OCI-LY1 (cell line): ENCODE measurements at regions not wholly inside any gene's neighbourhood (a gene's known extent, or its start where the extent isn't known, plus 50 kb on each side); places are given as distances from the start of the nearest gene placed in this dataset.

Experiments used
- H2AFZ ChIP-seq: fragments of 200-600 bp; sonication (generic), shearing (Covaris generic); 2 replicates; pipeline ENCODE4 v1.6.0; 2014; ENCODE audit warnings: antibody characterized with exemption, mild to moderate bottlenecking, low read length
- H3F3A ChIP-seq: fragments of 200-600 bp; sonication (generic), shearing (Covaris generic); 2 replicates; pipeline ENCODE4 v1.6.0; 2014; ENCODE audit warnings: mild to moderate bottlenecking, antibody characterized with exemption, low read length, moderate library complexity; ENCODE audit not compliant: insufficient read depth
- H3K27ac ChIP-seq: fragments of 200-600 bp; sonication (generic); 2 replicates; pipeline ENCODE4 v1.5.1; 2014; ENCODE audit warnings: low read length, mixed run types, mild to moderate bottlenecking, low read depth; ENCODE audit not compliant: poor library complexity, severe bottlenecking
- H3K27me3 ChIP-seq: fragments of 200-600 bp; sonication (generic); 2 replicates; pipeline ENCODE4 v1.6.0; 2014; ENCODE audit warnings: antibody characterized with exemption, mild to moderate bottlenecking, low read length, moderate library complexity; ENCODE audit not compliant: insufficient read depth
- H3K36me3 ChIP-seq: fragments of 200-600 bp; sonication (generic); 2 replicates; pipeline ENCODE4 v1.6.1; 2014; ENCODE audit warnings: mild to moderate bottlenecking, antibody characterized with exemption, low read length, moderate library complexity, mixed read lengths; ENCODE audit not compliant: insufficient read depth
- H3K4me1 ChIP-seq: fragments of 200-600 bp; sonication (generic); 2 replicates; pipeline ENCODE4 v1.5.1; 2014; ENCODE audit warnings: mild to moderate bottlenecking, low read length, moderate library complexity; ENCODE audit not compliant: insufficient read depth, severe bottlenecking
- H3K4me2 ChIP-seq: fragments of 200-600 bp; sonication (generic), shearing (Covaris generic); 2 replicates; pipeline ENCODE4 v1.6.1; 2014; ENCODE audit warnings: low read length
- H3K4me3 ChIP-seq: fragments of 200-600 bp; sonication (generic); 2 replicates; pipeline ENCODE4 v1.5.1; 2014; ENCODE audit warnings: low read length, low read depth, mild to moderate bottlenecking, mixed read lengths; ENCODE audit not compliant: poor library complexity, severe bottlenecking
- H3K79me2 ChIP-seq: fragments of 200-600 bp; shearing (Covaris generic); 2 replicates; pipeline ENCODE4 v1.6.1; 2016; ENCODE audit warnings: mixed run types, low read length, mixed read lengths; ENCODE audit not compliant: insufficient read depth
- H3K9ac ChIP-seq: fragments of 200-600 bp; sonication (generic), shearing (Covaris generic); 2 replicates; pipeline ENCODE4 v1.6.1; 2014; ENCODE audit warnings: mild to moderate bottlenecking, low read length, mixed read lengths
- H3K9me2 ChIP-seq: fragments of 200-600 bp; sonication (generic), shearing (Covaris generic); 2 replicates; pipeline ENCODE4 v1.6.1; 2014; ENCODE audit warnings: low read depth, mild to moderate bottlenecking, low read length, mixed read lengths
- H3K9me3 ChIP-seq: fragments of 200-600 bp; shearing (Covaris generic); 2 replicates; pipeline ENCODE4 v1.6.1; 2014; ENCODE audit warnings: low read length, mixed read lengths
- H4K20me1 ChIP-seq: fragments of 200-600 bp; sonication (generic), shearing (Covaris generic); 2 replicates; pipeline ENCODE4 v1.6.0; 2016; ENCODE audit warnings: mild to moderate bottlenecking, low read length; ENCODE audit not compliant: insufficient read depth
- CTCF ChIP-seq: fragments of 200-600 bp; sonication (generic), shearing (Covaris generic); IDR thresholded peaks from 2 replicates; pipeline ENCODE4 v1.5.1; 2017; ENCODE audit warnings: mild to moderate bottlenecking, antibody characterized with exemption, low read length, moderate library complexity, mixed read lengths
- EZH2 ChIP-seq: fragments of 200-600 bp; sonication (generic), shearing (Covaris generic); IDR thresholded peaks from 2 replicates; pipeline ENCODE4 v1.8.0; 2017; ENCODE audit warnings: borderline replicate concordance, mixed run types, mild to moderate bottlenecking, antibody characterized with exemption, low read length, moderate library complexity, mixed read lengths

- Histone ChIP-seq H3K4me3 (no peak overlapping the region), H3K4me1 (no peaks in the 10 kb centered on the region), H3K9me2 (no peaks in the 10 kb centered on the region), H3K79me2 (no peaks in the 10 kb centered on the region), H3K36me3 (no peaks in the 10 kb centered on the region), H3K9me3 (no peaks in the 10 kb centered on the region), H3K27me3 (no peaks in the 10 kb centered on the region), H3K27ac (no peak overlapping the region), H4K20me1 (no peaks in the 10 kb centered on the region), H3K9ac (no peak overlapping the region), H2AFZ (no peak overlapping the region), H3F3A (no peaks in the 10 kb centered on the region), H3K4me2 (no peak overlapping the region)
- no peak for TF ChIP-seq EZH2
- no peak for TF ChIP-seq CTCF
These were observed 1391.3 kb downstream of the DSC3 start for GRCh38 chr18:29651122-29651680.

- no peak overlapping the region for H2AFZ ChIP-seq
- H3K9me3 ChIP-seq: no peaks in the 10 kb centered on the region
- no peaks in the 10 kb centered on the region for H3K4me1 ChIP-seq
- no peak overlapping the region for H3K27ac ChIP-seq
- H3K27me3 ChIP-seq: no peaks in the 10 kb centered on the region
- H3K4me2 ChIP-seq: no peak overlapping the region
- H3K36me3 ChIP-seq: no peaks in the 10 kb centered on the region
- no peaks in the 10 kb centered on the region for H3K9me2 ChIP-seq
- TF ChIP-seq EZH2 (no peak), CTCF (no peak)
- no peak overlapping the region for H3K4me3 ChIP-seq
- no peaks in the 10 kb centered on the region for H4K20me1 ChIP-seq
- H3K79me2 ChIP-seq: no peaks in the 10 kb centered on the region
- H3K9ac ChIP-seq: no peak overlapping the region
- no peaks in the 10 kb centered on the region for H3F3A ChIP-seq
These were observed 1393.7 kb downstream of the DSC3 start for GRCh38 chr18:29648891-29649290.

- H3K36me3 ChIP-seq: no peaks in the 10 kb centered on the region
- H3K27ac ChIP-seq: no peak overlapping the region
- no peaks in the 10 kb centered on the region for H3K9me2 ChIP-seq
- H3K9ac ChIP-seq: no peak overlapping the region
- H3K4me3 ChIP-seq: no peak overlapping the region
- H3K79me2 ChIP-seq: no peaks in the 10 kb centered on the region
- H2AFZ ChIP-seq: no peak overlapping the region
- no peaks in the 10 kb centered on the region for H3F3A ChIP-seq
- H4K20me1 ChIP-seq: no peaks in the 10 kb centered on the region
- TF ChIP-seq CTCF (no peak), EZH2 (no peak)
- no peak overlapping the region for H3K4me2 ChIP-seq
- H3K4me1 ChIP-seq: no peaks in the 10 kb centered on the region
- H3K9me3 ChIP-seq: no peaks in the 10 kb centered on the region
- H3K27me3 ChIP-seq: no peaks in the 10 kb centered on the region
These were observed 1394.8 kb downstream of the DSC3 start for GRCh38 chr18:29647700-29648099.
